ENCODE measurements at regions not wholly inside any gene's neighbourhood (a gene's known extent, or its start where the extent isn't known, plus 50 kb on each side); places are given as distances from the start of the nearest gene placed in this dataset.

DNA sequence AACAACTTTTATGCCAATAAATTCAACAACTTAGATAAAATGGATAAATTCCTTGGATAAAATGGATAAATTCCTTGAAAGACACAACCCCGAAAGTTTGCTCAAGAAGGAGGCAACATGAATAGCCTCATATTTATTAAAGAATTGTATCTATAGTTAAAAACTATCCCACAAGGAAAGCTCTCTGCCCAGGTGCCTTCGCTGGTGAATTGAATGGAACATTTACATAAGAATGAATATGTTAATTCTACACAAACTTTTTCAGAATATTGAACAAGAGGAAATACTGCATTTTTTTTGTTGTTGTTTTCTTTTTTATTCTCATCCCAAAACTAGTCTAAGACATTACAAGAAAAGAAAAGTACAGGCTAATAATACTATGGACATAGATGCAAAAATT, 805.3 kb upstream of the RAB6C start:
- Histone ChIP-seq H3K4me3 (ENCODE audit: low read depth in 1 of 5, low read length in 5 of 5) (no peak overlapping the region), H3K9me3 (ENCODE audit: control insufficient read depth in 5 of 5, low read length in 5 of 5) (no peaks in the 10 kb centered on the region)

DNA sequence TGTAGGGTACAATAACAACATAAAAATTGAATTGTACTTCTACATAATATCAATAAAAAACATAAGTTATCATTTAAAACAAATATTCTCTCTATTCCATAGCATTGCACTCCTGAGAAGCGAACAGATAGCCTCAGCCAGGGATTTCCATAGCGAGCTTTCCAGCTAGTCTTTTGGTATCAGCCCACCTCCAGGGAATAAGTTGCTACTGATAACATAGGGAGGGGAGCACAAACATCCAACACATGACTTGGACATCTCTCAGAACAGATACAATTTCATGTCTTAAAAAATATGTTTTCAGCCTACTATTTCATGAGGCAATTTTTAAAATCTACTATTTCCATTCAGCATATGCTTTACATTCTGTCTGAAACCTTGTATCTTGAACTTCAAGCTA, 804.4 kb upstream of the RAB6C start:
- Histone ChIP-seq H3K27me3 (ENCODE audit: control insufficient read depth in 5 of 5, insufficient read depth in 4 of 5, low read length in 5 of 5) (no peaks in the 10 kb centered on the region), H3K4me3 (ENCODE audit: low read depth in 1 of 5, low read length in 5 of 5) (no peak overlapping the region), H3K9me3 (ENCODE audit: control insufficient read depth in 5 of 5, low read length in 5 of 5) (no peaks in the 10 kb centered on the region), H3K9ac (ENCODE audit: low read length in 5 of 5) (no peak overlapping the region), H3K36me3 (ENCODE audit: control insufficient read depth in 5 of 5, insufficient read depth in 5 of 5, low read length in 5 of 5) (no peaks in the 10 kb centered on the region), H3K27ac (ENCODE audit: low read depth, low read length) (no peak overlapping the region), H3K4me1 (ENCODE audit: control insufficient read depth in 5 of 5, insufficient read depth in 5 of 5, low read length in 5 of 5) (peaks cover 0 to 24% (median 13%) of the 10 kb centered on the region in 5 donors)

More for the DNA sequence above, 805.3 kb upstream of the RAB6C start:
- Histone ChIP-seq H3K27me3 (ENCODE audit: control insufficient read depth in 5 of 5, insufficient read depth in 4 of 5, low read length in 5 of 5) (no peaks in the 10 kb centered on the region), H3K27ac (ENCODE audit: low read depth, low read length) (no peak overlapping the region), H3K36me3 (ENCODE audit: control insufficient read depth in 5 of 5, insufficient read depth in 5 of 5, low read length in 5 of 5) (no peaks in the 10 kb centered on the region), H3K4me1 (ENCODE audit: control insufficient read depth in 5 of 5, insufficient read depth in 5 of 5, low read length in 5 of 5) (peaks cover 0 to 24% (median 13%) of the 10 kb centered on the region in 5 donors), H3K9ac (ENCODE audit: low read length in 5 of 5) (no peak overlapping the region)

DNA sequence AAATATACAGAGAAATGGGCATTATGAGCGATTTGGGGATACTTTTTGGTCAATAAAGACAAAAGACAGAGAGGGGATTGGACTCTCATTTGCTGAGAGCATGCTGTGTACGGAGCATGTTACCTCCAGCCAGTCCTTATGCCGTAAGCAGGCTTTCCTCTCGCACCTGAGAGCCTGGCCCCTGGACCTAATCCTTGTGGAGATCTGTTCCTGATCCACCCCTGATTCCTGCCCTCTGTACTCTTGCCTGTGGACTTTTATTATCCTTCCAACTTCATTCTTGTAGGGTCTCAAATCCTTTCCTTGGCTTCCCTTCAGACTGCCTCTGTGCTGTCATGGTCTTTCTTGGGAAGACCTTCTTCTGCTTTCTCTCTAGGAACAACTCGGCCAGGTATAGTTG, 803.1 kb upstream of the RAB6C start:
- H3K27ac ChIP-seq (ENCODE audit: low read depth, low read length): no peak overlapping the region
- H3K36me3 ChIP-seq (ENCODE audit: control insufficient read depth in 5 of 5, insufficient read depth in 5 of 5, low read length in 5 of 5): no peaks in the 10 kb centered on the region
- no peaks in the 10 kb centered on the region for H3K9me3 ChIP-seq (ENCODE audit: control insufficient read depth in 5 of 5, low read length in 5 of 5)
- no peak overlapping the region for H3K9ac ChIP-seq (ENCODE audit: low read length in 5 of 5)
- no peaks in the 10 kb centered on the region for H3K27me3 ChIP-seq (ENCODE audit: control insufficient read depth in 5 of 5, insufficient read depth in 4 of 5, low read length in 5 of 5)
- no peak overlapping the region for H3K4me3 ChIP-seq (ENCODE audit: low read depth in 1 of 5, low read length in 5 of 5)
- peaks cover 0 to 24% (median 13%) of the 10 kb centered on the region in 5 donors for H3K4me1 ChIP-seq (ENCODE audit: control insufficient read depth in 5 of 5, insufficient read depth in 5 of 5, low read length in 5 of 5)

DNA sequence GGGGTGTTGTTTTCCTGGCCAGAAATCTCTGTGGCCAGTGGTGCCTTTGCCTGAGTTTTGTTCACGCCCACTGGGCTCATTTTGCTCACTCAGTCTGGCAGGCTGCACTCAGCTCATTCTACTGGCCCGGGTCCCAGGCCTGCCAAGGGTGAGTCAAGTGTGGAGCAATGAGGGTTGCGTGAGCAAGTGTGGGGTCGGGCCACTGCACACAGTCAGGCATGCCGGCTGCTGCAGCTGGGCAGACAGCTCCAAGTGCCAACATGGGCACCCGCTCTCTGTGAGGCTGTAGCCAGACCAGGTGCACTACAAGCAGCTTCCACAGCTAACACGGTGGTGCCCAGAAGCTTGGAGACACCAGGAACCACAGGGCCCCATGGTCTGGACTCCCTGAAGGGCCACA, 801.1 kb upstream of the RAB6C start:
- Histone ChIP-seq H3K4me3 (ENCODE audit: low read depth in 1 of 5, low read length in 5 of 5) (no peak overlapping the region), H3K4me1 (ENCODE audit: control insufficient read depth in 5 of 5, insufficient read depth in 5 of 5, low read length in 5 of 5) (peaks cover 0 to 24% (median 13%) of the 10 kb centered on the region in 5 donors), H3K27me3 (ENCODE audit: control insufficient read depth in 5 of 5, insufficient read depth in 4 of 5, low read length in 5 of 5) (no peaks in the 10 kb centered on the region), H3K9ac (ENCODE audit: low read length in 5 of 5) (no peak overlapping the region), H3K27ac (ENCODE audit: low read depth, low read length) (no peak overlapping the region), H3K9me3 (ENCODE audit: control insufficient read depth in 5 of 5, low read length in 5 of 5) (no peaks in the 10 kb centered on the region), H3K36me3 (ENCODE audit: control insufficient read depth in 5 of 5, insufficient read depth in 5 of 5, low read length in 5 of 5) (no peaks in the 10 kb centered on the region)

DNA sequence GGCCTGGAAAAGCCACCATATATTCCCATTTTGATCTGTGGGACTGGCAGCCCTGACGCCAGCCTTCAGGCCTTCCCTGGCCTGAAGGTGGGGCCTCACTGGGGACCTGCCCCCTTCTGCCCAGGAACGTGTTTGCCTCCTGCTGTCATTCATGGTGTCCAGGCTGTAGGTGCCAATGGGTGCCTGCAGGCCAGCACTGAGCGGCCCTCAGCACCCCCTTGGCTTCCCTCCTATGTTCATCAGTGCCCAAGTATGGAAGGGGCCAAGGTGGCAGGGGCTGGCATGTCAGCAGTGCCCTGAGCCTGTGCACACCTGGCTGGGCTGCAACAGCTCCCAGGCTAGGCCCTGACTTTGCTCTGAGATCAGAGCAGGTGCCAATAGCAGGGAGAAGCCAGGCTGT, 800.3 kb upstream of the RAB6C start:
- Histone ChIP-seq H3K27ac (ENCODE audit: low read depth, low read length) (no peak overlapping the region), H3K9ac (ENCODE audit: low read length in 5 of 5) (no peak overlapping the region), H3K27me3 (ENCODE audit: control insufficient read depth in 5 of 5, insufficient read depth in 4 of 5, low read length in 5 of 5) (no peaks in the 10 kb centered on the region), H3K9me3 (ENCODE audit: control insufficient read depth in 5 of 5, low read length in 5 of 5) (no peaks in the 10 kb centered on the region), H3K36me3 (ENCODE audit: control insufficient read depth in 5 of 5, insufficient read depth in 5 of 5, low read length in 5 of 5) (no peaks in the 10 kb centered on the region), H3K4me3 (ENCODE audit: low read depth in 1 of 5, low read length in 5 of 5) (no peak overlapping the region), H3K4me1 (ENCODE audit: control insufficient read depth in 5 of 5, insufficient read depth in 5 of 5, low read length in 5 of 5) (peaks cover 0 to 24% (median 13%) of the 10 kb centered on the region in 5 donors)

DNA sequence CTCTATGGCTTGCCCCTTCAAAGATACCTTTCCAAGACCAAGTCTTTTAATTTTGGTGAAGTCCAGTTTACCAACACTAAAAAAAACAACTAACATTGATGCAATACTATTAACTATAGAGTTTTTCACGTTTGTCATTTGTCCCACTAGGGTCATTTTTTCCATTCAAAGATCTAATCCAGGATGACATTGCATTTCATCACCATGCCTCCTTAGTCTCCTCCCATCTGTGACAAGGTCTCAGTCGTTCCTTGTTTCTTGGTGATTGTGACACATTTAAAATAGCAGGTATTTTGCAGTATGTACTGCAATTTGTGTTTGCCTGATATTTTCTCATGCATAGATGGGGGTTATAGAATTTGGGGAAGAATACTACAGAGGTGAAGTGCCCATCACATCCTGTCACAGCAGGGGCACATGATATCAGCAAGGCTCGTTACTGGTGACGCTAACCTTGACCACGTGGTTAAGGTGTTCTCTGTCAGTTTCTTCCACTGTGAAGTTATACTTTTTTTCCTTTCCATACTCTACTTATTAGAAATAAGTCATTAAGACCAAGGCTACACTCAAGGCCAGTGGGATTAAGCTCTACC, 799.2 kb upstream of the RAB6C start:
- Histone ChIP-seq H3K36me3 (ENCODE audit: control insufficient read depth in 5 of 5, insufficient read depth in 5 of 5, low read length in 5 of 5) (no peaks in the 10 kb centered on the region), H3K9ac (ENCODE audit: low read length in 5 of 5) (no peak overlapping the region), H3K9me3 (ENCODE audit: control insufficient read depth in 5 of 5, low read length in 5 of 5) (no peaks in the 10 kb centered on the region), H3K27ac (ENCODE audit: low read depth, low read length) (no peak overlapping the region), H3K4me3 (ENCODE audit: low read depth in 1 of 5, low read length in 5 of 5) (no peak overlapping the region), H3K27me3 (ENCODE audit: control insufficient read depth in 5 of 5, insufficient read depth in 4 of 5, low read length in 5 of 5) (no peaks in the 10 kb centered on the region), H3K4me1 (ENCODE audit: control insufficient read depth in 5 of 5, insufficient read depth in 5 of 5, low read length in 5 of 5) (peaks cover 0 to 16% (median 13%) of the 10 kb centered on the region in 5 donors)

GRCh38 chr2:129181433-129181832, 798.0 kb upstream of the RAB6C start:
- Histone ChIP-seq H3K36me3 (ENCODE audit: control insufficient read depth in 5 of 5, insufficient read depth in 5 of 5, low read length in 5 of 5) (no peaks in the 10 kb centered on the region), H3K9ac (ENCODE audit: low read length in 5 of 5) (no peak overlapping the region), H3K27me3 (ENCODE audit: control insufficient read depth in 5 of 5, insufficient read depth in 4 of 5, low read length in 5 of 5) (no peaks in the 10 kb centered on the region), H3K4me1 (ENCODE audit: control insufficient read depth in 5 of 5, insufficient read depth in 5 of 5, low read length in 5 of 5) (peaks cover 0 to 16% (median 13%) of the 10 kb centered on the region in 5 donors), H3K4me3 (ENCODE audit: low read depth in 1 of 5, low read length in 5 of 5) (no peak overlapping the region), H3K9me3 (ENCODE audit: control insufficient read depth in 5 of 5, low read length in 5 of 5) (no peaks in the 10 kb centered on the region), H3K27ac (ENCODE audit: low read depth, low read length) (no peak overlapping the region)

- Histone ChIP-seq H3K9me3 (ENCODE audit: control insufficient read depth in 5 of 5, low read length in 5 of 5) (no peaks in the 10 kb centered on the region), H3K4me1 (ENCODE audit: control insufficient read depth in 5 of 5, insufficient read depth in 5 of 5, low read length in 5 of 5) (peaks cover 0 to 16% (median 13%) of the 10 kb centered on the region in 5 donors)
These were observed 797.5 kb upstream of the RAB6C start for GRCh38 chr2:129181963-129182362.

GRCh38 chr2:129187343-129187742, 792.1 kb upstream of the RAB6C start:
- H3K27ac ChIP-seq (ENCODE audit: low read depth, low read length): no peak overlapping the region
- no peaks in the 10 kb centered on the region for H3K36me3 ChIP-seq (ENCODE audit: control insufficient read depth in 5 of 5, insufficient read depth in 5 of 5, low read length in 5 of 5)
- H3K4me3 ChIP-seq (ENCODE audit: low read depth in 1 of 5, low read length in 5 of 5): no peak overlapping the region
- H3K9ac ChIP-seq (ENCODE audit: low read length in 5 of 5): no peak overlapping the region
- no peaks in the 10 kb centered on the region for H3K9me3 ChIP-seq (ENCODE audit: control insufficient read depth in 5 of 5, low read length in 5 of 5)
- H3K27me3 ChIP-seq (ENCODE audit: control insufficient read depth in 5 of 5, insufficient read depth in 4 of 5, low read length in 5 of 5): peaks cover 0 to 9% (median 0%) of the 10 kb centered on the region in 5 donors
- H3K4me1 ChIP-seq (ENCODE audit: control insufficient read depth in 5 of 5, insufficient read depth in 5 of 5, low read length in 5 of 5): no peaks in the 10 kb centered on the region

More at GRCh38 chr2:129181963-129182362, 797.5 kb upstream of the RAB6C start:
- Histone ChIP-seq H3K27ac (ENCODE audit: low read depth, low read length) (no peak overlapping the region), H3K36me3 (ENCODE audit: control insufficient read depth in 5 of 5, insufficient read depth in 5 of 5, low read length in 5 of 5) (no peaks in the 10 kb centered on the region), H3K27me3 (ENCODE audit: control insufficient read depth in 5 of 5, insufficient read depth in 4 of 5, low read length in 5 of 5) (no peaks in the 10 kb centered on the region), H3K9ac (ENCODE audit: low read length in 5 of 5) (no peak overlapping the region), H3K4me3 (ENCODE audit: low read depth in 1 of 5, low read length in 5 of 5) (no peak overlapping the region)

DNA sequence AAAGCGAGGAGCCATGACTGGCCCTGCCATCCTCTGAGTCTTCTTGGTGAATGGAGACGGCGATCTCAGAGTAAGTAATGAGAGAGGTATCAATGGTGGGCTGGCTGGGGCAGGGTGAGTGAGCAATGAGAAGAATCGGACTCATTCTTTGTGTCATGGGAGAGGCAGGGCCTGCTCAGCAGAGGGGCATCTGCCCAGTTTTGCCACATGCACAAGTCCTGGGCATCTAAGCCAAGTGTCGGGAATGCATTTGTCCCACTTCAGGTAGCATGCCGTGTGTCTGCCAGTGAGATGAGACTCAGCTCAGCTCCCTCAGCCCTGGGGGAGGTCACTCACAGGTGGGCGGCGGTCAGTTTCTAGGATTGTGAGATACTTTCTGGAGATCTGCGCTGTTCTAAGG, 791.0 kb upstream of the RAB6C start:
- no peak overlapping the region for H3K27ac ChIP-seq (ENCODE audit: low read depth, low read length)
- no peaks in the 10 kb centered on the region for H3K36me3 ChIP-seq (ENCODE audit: control insufficient read depth in 5 of 5, insufficient read depth in 5 of 5, low read length in 5 of 5)
- no peaks in the 10 kb centered on the region for H3K4me1 ChIP-seq (ENCODE audit: control insufficient read depth in 5 of 5, insufficient read depth in 5 of 5, low read length in 5 of 5)
- H3K4me3 ChIP-seq (ENCODE audit: low read depth in 1 of 5, low read length in 5 of 5): no peak overlapping the region
- H3K9me3 ChIP-seq (ENCODE audit: control insufficient read depth in 5 of 5, low read length in 5 of 5): no peaks in the 10 kb centered on the region
- no peak overlapping the region for H3K9ac ChIP-seq (ENCODE audit: low read length in 5 of 5)
- peaks cover 0 to 9% (median 0%) of the 10 kb centered on the region in 5 donors for H3K27me3 ChIP-seq (ENCODE audit: control insufficient read depth in 5 of 5, insufficient read depth in 4 of 5, low read length in 5 of 5)
